Coronary artery (tissue), 2 donors: ENCODE measurements at regions not wholly inside any gene's neighbourhood (a gene's known extent, or its start where the extent isn't known, plus 50 kb on each side); places are given as distances from the start of the nearest gene placed in this dataset.
"Not testable (repeated sequence)": the region's sequence is repeated elsewhere in the genome, so short reads cannot be mapped to it uniquely, and the experiment has no call there.

Experiments used
- DNase-seq: peaks from one replicate; pipeline ENCODE4 v3.0.0-alpha.2; 2017; ENCODE audit warnings: low spot score
- H3K27ac ChIP-seq, 2 donors: fragments of 200-600 bp; sonication (generic); one replicate each; pipeline ENCODE4 v1.5.1; 2016 to 2019
- H3K4me3 ChIP-seq: fragments of 200-600 bp; sonication (generic); 2 replicates; pipeline ENCODE4 v1.5.1; 2016; ENCODE audit warnings: mild to moderate bottlenecking, moderate library complexity
- CTCF ChIP-seq: fragments of 200-600 bp; sonication (generic); IDR thresholded peaks from one replicate; pipeline ENCODE4 v1.5.1; 2019; ENCODE audit warnings: antibody characterized with exemption

GRCh38 chr16:9154567-9155410 is 63.3 kb downstream of the HAPSTR1 start:
- TF ChIP-seq CTCF = no peak
- no peak overlapping the region for H3K27ac ChIP-seq

GRCh38 chr16:9155871-9156270 is 64.4 kb downstream of the HAPSTR1 start:
- DNase-seq = no peak
- H3K27ac ChIP-seq = no peak overlapping the region
- no peak overlapping the region for H3K4me3 ChIP-seq
- no peak for TF ChIP-seq CTCF

More at GRCh38 chr16:9154567-9155410, 63.3 kb downstream of the HAPSTR1 start:
- DNase-seq = no peak
- no peak overlapping the region for H3K4me3 ChIP-seq

- peak; percentile 13 for TF ChIP-seq CTCF
- no peak for DNase-seq
- no peak overlapping the region for H3K4me3 ChIP-seq
- H3K27ac ChIP-seq = no peak overlapping the region
Observed at GRCh38 chr16:9159839-9160550, 68.6 kb downstream of the HAPSTR1 start.

GRCh38 chr16:9160551-9160911 is 69.1 kb downstream of the HAPSTR1 start:
- Histone ChIP-seq H3K4me3 (no peak overlapping the region), H3K27ac (no peak overlapping the region)
- no peak for DNase-seq
- TF ChIP-seq CTCF = no peak

GRCh38 chr16:9165681-9166080 is 74.2 kb downstream of the HAPSTR1 start:
- DNase-seq = no peak
- no peak for TF ChIP-seq CTCF
- H3K27ac ChIP-seq = no peak overlapping the region
- no peak overlapping the region for H3K4me3 ChIP-seq

GRCh38 chr16:9166326-9166993 is 75.0 kb downstream of the HAPSTR1 start:
- DNase-seq, H3K4me3 ChIP-seq, H3K27ac ChIP-seq: not testable (repeated sequence)

GRCh38 chr16:9169094-9169493 is 77.7 kb downstream of the HAPSTR1 start:
- no peak for DNase-seq
- no peak for TF ChIP-seq CTCF
- no peak overlapping the region for H3K27ac ChIP-seq
- no peak overlapping the region for H3K4me3 ChIP-seq
